Trophoblast cell (in vitro differentiated cells and primary cell): ENCODE measurements at regions not wholly inside any gene's neighbourhood (a gene's known extent, or its start where the extent isn't known, plus 50 kb on each side); places are given as distances from the start of the nearest gene placed in this dataset.

ENCODE experiments used
- DNase-seq, 2 donors: peaks; one replicate each; pipeline ENCODE4 v3.0.0-alpha.2; 2016
- H2AFZ ChIP-seq: 2 replicates; pipeline ENCODE4 v1.6.1; 2013; ENCODE audit warnings: low read length, moderate library complexity, mild to moderate bottlenecking; ENCODE audit not compliant: insufficient read depth, poor library complexity
- H2AK5ac ChIP-seq: 2 replicates; pipeline ENCODE4 v1.6.1; 2013; ENCODE audit warnings: mild to moderate bottlenecking, low read length
- H2BK120ac ChIP-seq: 2 replicates; pipeline ENCODE4 v1.6.1; 2013; ENCODE audit warnings: low read length, mild to moderate bottlenecking, moderate library complexity; ENCODE audit not compliant: insufficient read depth, poor library complexity
- H2BK12ac ChIP-seq: 2 replicates; pipeline ENCODE4 v1.6.1; 2013; ENCODE audit warnings: mild to moderate bottlenecking, low read length, moderate library complexity
- H2BK5ac ChIP-seq: 2 replicates; pipeline ENCODE4 v1.6.1; 2013; ENCODE audit warnings: low read length, low read depth, moderate library complexity, mild to moderate bottlenecking; ENCODE audit not compliant: poor library complexity
- H3K14ac ChIP-seq: 2 replicates; pipeline ENCODE4 v1.6.1; 2013; ENCODE audit warnings: mild to moderate bottlenecking, low read length
- H3K18ac ChIP-seq: 2 replicates; pipeline ENCODE4 v1.6.1; 2013; ENCODE audit warnings: mild to moderate bottlenecking, low read length
- H3K23ac ChIP-seq: 2 replicates; pipeline ENCODE4 v1.6.1; 2013; ENCODE audit warnings: low read length
- H3K27ac ChIP-seq: 2 replicates; pipeline ENCODE4 v1.5.1; 2013; ENCODE audit warnings: low read depth, mild to moderate bottlenecking, inconsistent platforms, low read length, moderate library complexity
- H3K27me3 ChIP-seq: 2 replicates; pipeline ENCODE4 v1.6.1; 2013; ENCODE audit warnings: inconsistent platforms, mild to moderate bottlenecking, low read length, moderate library complexity; ENCODE audit not compliant: insufficient read depth
- H3K36me3 ChIP-seq, 2 experiments: 1 replicate in 1 of 2; 2 replicates in 1 of 2; pipeline ENCODE4 v1.6.1; 2013; ENCODE audit warnings: low read length in 2 of 2, mild to moderate bottlenecking in 2 of 2, moderate library complexity in 1 of 2; ENCODE audit not compliant: insufficient read depth in 2 of 2, control insufficient read depth in 1 of 2
- H3K4ac ChIP-seq: 2 replicates; pipeline ENCODE4 v1.6.1; 2013; ENCODE audit warnings: low read depth, mild to moderate bottlenecking, low read length, moderate library complexity
- H3K4me1 ChIP-seq, 2 experiments: 1 replicate in 1 of 2; 2 replicates in 1 of 2; pipeline ENCODE4 v1.6.1; 2013; ENCODE audit warnings: low read length in 2 of 2, mild to moderate bottlenecking in 2 of 2, moderate library complexity in 1 of 2; ENCODE audit not compliant: insufficient read depth in 2 of 2, control insufficient read depth in 1 of 2
- H3K4me2 ChIP-seq: 2 replicates; pipeline ENCODE4 v1.6.1; 2013; ENCODE audit warnings: inconsistent platforms, mild to moderate bottlenecking, low read length, moderate library complexity
- H3K4me3 ChIP-seq: 2 replicates; pipeline ENCODE4 v1.5.1; 2013; ENCODE audit warnings: mild to moderate bottlenecking, low read depth, low read length, inconsistent platforms
- H3K79me1 ChIP-seq: one replicate; pipeline ENCODE4 v1.6.1; 2013; ENCODE audit warnings: low read length
- H3K79me2 ChIP-seq: 2 replicates; pipeline ENCODE4 v1.6.1; 2013; ENCODE audit warnings: low read length, mild to moderate bottlenecking; ENCODE audit not compliant: control insufficient read depth, insufficient read depth, poor library complexity
- H3K9ac ChIP-seq: 2 replicates; pipeline ENCODE4 v1.6.1; 2013; ENCODE audit warnings: mild to moderate bottlenecking, low read length
- H3K9me3 ChIP-seq: 2 replicates; pipeline ENCODE4 v1.6.1; 2013; ENCODE audit warnings: low read depth, mild to moderate bottlenecking, control low read depth, inconsistent platforms, low read length; ENCODE audit not compliant: insufficient read depth
- H4K12ac ChIP-seq: 2 replicates; pipeline ENCODE4 v1.6.1; 2013; ENCODE audit warnings: low read depth, mild to moderate bottlenecking, low read length, moderate library complexity
- H4K8ac ChIP-seq: 2 replicates; pipeline ENCODE4 v1.6.1; 2013; ENCODE audit warnings: low read depth, mild to moderate bottlenecking, low read length, moderate library complexity
- H4K91ac ChIP-seq: one replicate; pipeline ENCODE4 v1.6.1; 2013; ENCODE audit warnings: low read depth, mild to moderate bottlenecking, low read length, moderate library complexity
- WGBS: extraction: QIAGEN DNeasy Blood & Tissue Kit; methylation state at CpG from one replicate; pipeline ENCODE4 v1.1.7; 2013; ENCODE audit warnings: missing lambda C conversion rate; ENCODE audit not compliant: insufficient read length, insufficient coverage; ENCODE audit errors: extremely low coverage; 5-methylcytosine and 5-hydroxymethylcytosine counted together

GRCh38 chr1:29603622-29604021 lies 367.3 kb downstream of the PTPRU start:
- Histone ChIP-seq H3K36me3 (no peaks in the 10 kb centered on the region), H3K79me2 (no peaks in the 10 kb centered on the region), H2AK5ac (no peak overlapping the region), H2AFZ (no peak overlapping the region), H3K9ac (no peak overlapping the region), H3K4ac (no peak overlapping the region), H3K9me3 (peaks cover 23% of the 10 kb centered on the region), H4K8ac (no peak overlapping the region), H4K91ac (no peak overlapping the region), H3K27me3 (no peaks in the 10 kb centered on the region), H3K4me2 (no peak overlapping the region), H2BK12ac (no peak overlapping the region), H3K27ac (no peak overlapping the region), H3K79me1 (no peaks in the 10 kb centered on the region), H3K4me1 (no peaks in the 10 kb centered on the region), H2BK5ac (no peak overlapping the region), H4K12ac (no peak overlapping the region), H3K4me3 (no peak overlapping the region), H2BK120ac (no peak overlapping the region), H3K23ac (no peak overlapping the region), H3K18ac (no peak overlapping the region), H3K14ac (no peak overlapping the region)
- WGBS = no CpG with 5 or more reads among the region's 2 CpGs
- no peak for DNase-seq

GRCh38 chr1:29602203-29602602 lies 365.9 kb downstream of the PTPRU start:
- H3K4me3 ChIP-seq = no peak overlapping the region
- H3K27me3 ChIP-seq = no peaks in the 10 kb centered on the region
- no peak overlapping the region for H3K23ac ChIP-seq
- H2AFZ ChIP-seq = no peak overlapping the region
- no peak overlapping the region for H2AK5ac ChIP-seq
- H2BK12ac ChIP-seq = no peak overlapping the region
- no peak overlapping the region for H3K27ac ChIP-seq
- H3K36me3 ChIP-seq = no peaks in the 10 kb centered on the region
- H4K12ac ChIP-seq = no peak overlapping the region
- H3K4me2 ChIP-seq = no peak overlapping the region
- H3K9ac ChIP-seq = no peak overlapping the region
- no peaks in the 10 kb centered on the region for H3K4me1 ChIP-seq
- no peak overlapping the region for H3K18ac ChIP-seq
- H3K9me3 ChIP-seq = peaks cover 22% of the 10 kb centered on the region
- no peak overlapping the region for H4K8ac ChIP-seq
- no peaks in the 10 kb centered on the region for H3K79me2 ChIP-seq
- H2BK120ac ChIP-seq = no peak overlapping the region
- no peak overlapping the region for H4K91ac ChIP-seq
- WGBS = no CpG with 5 or more reads among the region's 3 CpGs
- no peak overlapping the region for H2BK5ac ChIP-seq
- H3K79me1 ChIP-seq = no peaks in the 10 kb centered on the region
- H3K14ac ChIP-seq = no peak overlapping the region
- no peak overlapping the region for H3K4ac ChIP-seq
- no peak for DNase-seq

- Histone ChIP-seq H4K91ac (no peak overlapping the region), H3K23ac (no peak overlapping the region), H3K79me2 (no peaks in the 10 kb centered on the region), H2AK5ac (no peak overlapping the region), H3K18ac (no peak overlapping the region), H3K4me2 (no peak overlapping the region), H3K9me3 (peaks cover 22% of the 10 kb centered on the region), H2BK12ac (no peak overlapping the region), H3K36me3 (no peaks in the 10 kb centered on the region), H2BK5ac (no peak overlapping the region), H3K4me3 (no peak overlapping the region), H3K27me3 (no peaks in the 10 kb centered on the region), H3K4ac (no peak overlapping the region), H3K79me1 (no peaks in the 10 kb centered on the region), H4K8ac (no peak overlapping the region), H3K4me1 (no peaks in the 10 kb centered on the region), H4K12ac (no peak overlapping the region), H3K14ac (no peak overlapping the region), H2AFZ (no peak overlapping the region), H3K9ac (no peak overlapping the region), H3K27ac (no peak overlapping the region), H2BK120ac (no peak overlapping the region)
- WGBS = no CpG with 5 or more reads among the region's 3 CpGs
- no peak for DNase-seq
These were observed 364.7 kb downstream of the PTPRU start for GRCh38 chr1:29601021-29601420.

- Histone ChIP-seq H3K27ac (no peak overlapping the region), H3K14ac (no peak overlapping the region), H3K4me2 (no peak overlapping the region), H4K12ac (no peak overlapping the region), H3K18ac (no peak overlapping the region), H4K8ac (no peak overlapping the region), H2AK5ac (no peak overlapping the region), H2BK5ac (no peak overlapping the region), H3K79me1 (no peaks in the 10 kb centered on the region), H3K4me3 (no peak overlapping the region), H3K4ac (no peak overlapping the region), H3K9ac (no peak overlapping the region), H2BK12ac (no peak overlapping the region), H3K23ac (no peak overlapping the region), H4K91ac (no peak overlapping the region), H3K9me3 (peaks cover 20% of the 10 kb centered on the region), H2BK120ac (no peak overlapping the region), H3K36me3 (no peaks in the 10 kb centered on the region), H2AFZ (no peak overlapping the region), H3K4me1 (no peaks in the 10 kb centered on the region), H3K79me2 (no peaks in the 10 kb centered on the region), H3K27me3 (no peaks in the 10 kb centered on the region)
- no CpG with 5 or more reads among the region's 3 CpGs for WGBS
- DNase-seq = no peak
These were observed 363.5 kb downstream of the PTPRU start for GRCh38 chr1:29599826-29600225.
